ENCODE measurements at regions not wholly inside any gene's neighbourhood (a gene's known extent, or its start where the extent isn't known, plus 50 kb on each side); places are given as distances from the start of the nearest gene placed in this dataset.

- Mint-ChIP-seq H3K36me3 (ENCODE audit: unreplicated experiment) (no peaks in the 10 kb centered on the region), H3K27ac (ENCODE audit: unreplicated experiment) (peak overlapping the region; percentile 8), H3K27me3 (ENCODE audit: unreplicated experiment) (peaks cover 2% of the 10 kb centered on the region), H3K9me3 (ENCODE audit: unreplicated experiment) (no peaks in the 10 kb centered on the region), H3K4me3 (ENCODE audit: unreplicated experiment) (no peak overlapping the region), H3K4me1 (ENCODE audit: low read depth, unreplicated experiment) (peaks cover 17% of the 10 kb centered on the region)
- no peak for DNase-seq
- no peak for TF ChIP-seq CTCF (IDR thresholded peaks at IDR 0.05; ENCODE audit: partially characterized antibody, unreplicated experiment)
Observed at GRCh38 chr19:34305221-34306083, 51.1 kb downstream of the GARRE1 start.

- no peaks in the 10 kb centered on the region for H3K27me3 Mint-ChIP-seq (ENCODE audit: unreplicated experiment)
- H3K4me3 Mint-ChIP-seq (ENCODE audit: unreplicated experiment): no peak overlapping the region
- TF ChIP-seq CTCF (IDR thresholded peaks at IDR 0.05; ENCODE audit: partially characterized antibody, unreplicated experiment): no peak
- peak overlapping the region; percentile 8 for H3K27ac Mint-ChIP-seq (ENCODE audit: unreplicated experiment)
- no peaks in the 10 kb centered on the region for H3K9me3 Mint-ChIP-seq (ENCODE audit: unreplicated experiment)
- no peak for DNase-seq
- H3K4me1 Mint-ChIP-seq (ENCODE audit: low read depth, unreplicated experiment): peaks cover 17% of the 10 kb centered on the region
- no peaks in the 10 kb centered on the region for H3K36me3 Mint-ChIP-seq (ENCODE audit: unreplicated experiment)
Observed at GRCh38 chr19:34306213-34306661, 51.9 kb downstream of the GARRE1 start.

DNA sequence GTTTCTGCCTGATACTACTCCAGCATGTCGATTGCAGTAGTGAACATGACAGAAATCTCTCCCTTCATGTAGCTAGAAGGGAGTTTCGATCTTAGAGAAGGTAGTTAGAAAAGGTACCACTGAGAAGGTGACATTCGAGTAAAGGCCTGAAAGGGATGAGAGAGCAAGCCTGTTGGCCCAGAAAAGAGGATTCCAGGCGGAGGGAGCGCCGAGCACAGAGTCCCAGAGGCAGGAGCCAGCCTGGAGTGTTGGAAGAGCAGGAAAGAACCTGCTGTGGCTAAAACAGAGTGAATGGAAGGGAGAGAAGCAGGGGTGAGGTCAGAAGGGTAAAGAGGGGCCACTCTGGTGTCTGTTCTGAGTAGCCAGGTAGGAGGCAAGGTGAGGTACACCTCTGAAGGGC is 52.5 kb downstream of the GARRE1 start:
- no peak for TF ChIP-seq CTCF (IDR thresholded peaks at IDR 0.05; ENCODE audit: partially characterized antibody, unreplicated experiment)
- peak overlapping the region; percentile 52 for H3K4me3 Mint-ChIP-seq (ENCODE audit: unreplicated experiment)
- no peak for DNase-seq
- H3K36me3 Mint-ChIP-seq (ENCODE audit: unreplicated experiment): no peaks in the 10 kb centered on the region
- no peak overlapping the region for H3K27ac Mint-ChIP-seq (ENCODE audit: unreplicated experiment)
- H3K4me1 Mint-ChIP-seq (ENCODE audit: low read depth, unreplicated experiment): peaks cover 17% of the 10 kb centered on the region
- no peaks in the 10 kb centered on the region for H3K9me3 Mint-ChIP-seq (ENCODE audit: unreplicated experiment)
- no peaks in the 10 kb centered on the region for H3K27me3 Mint-ChIP-seq (ENCODE audit: unreplicated experiment)

GRCh38 chr19:34308381-34309367 is 54.3 kb downstream of the GARRE1 start:
- no peaks in the 10 kb centered on the region for H3K27me3 Mint-ChIP-seq (ENCODE audit: unreplicated experiment)
- H3K9me3 Mint-ChIP-seq (ENCODE audit: unreplicated experiment): peaks cover 2% of the 10 kb centered on the region
- no peak overlapping the region for H3K4me3 Mint-ChIP-seq (ENCODE audit: unreplicated experiment)
- no peak for TF ChIP-seq CTCF (IDR thresholded peaks at IDR 0.05; ENCODE audit: partially characterized antibody, unreplicated experiment)
- H3K36me3 Mint-ChIP-seq (ENCODE audit: unreplicated experiment): no peaks in the 10 kb centered on the region
- H3K4me1 Mint-ChIP-seq (ENCODE audit: low read depth, unreplicated experiment): peaks cover 20% of the 10 kb centered on the region
- no peak for DNase-seq
- no peak overlapping the region for H3K27ac Mint-ChIP-seq (ENCODE audit: unreplicated experiment)

Measured in glutamatergic neuron (in vitro differentiated cells).